Keratinocyte (primary cell): ENCODE measurements at regions not wholly inside any gene's neighbourhood (a gene's known extent, or its start where the extent isn't known, plus 50 kb on each side); places are given as distances from the start of the nearest gene placed in this dataset.

Experiments
- DNase-seq: peaks from one replicate; pipeline ENCODE4 v3.0.0-alpha.2; 2011; ENCODE audit warnings: low read depth, missing footprints, low spot score
- FAIRE-seq: peaks from 2 replicates; lab custom pipeline; 2011; peaks lifted over from hg19 to GRCh38; lab: Jason Lieb, UNC
- H2AFZ ChIP-seq: 2 replicates; pipeline ENCODE4 v1.6.0; 2012; ENCODE audit warnings: low read length, control low read depth, inconsistent platforms; ENCODE audit not compliant: control insufficient read depth
- H3K27ac ChIP-seq: 2 replicates; pipeline ENCODE4 v1.5.1; 2011; ENCODE audit warnings: low read length; ENCODE audit not compliant: control insufficient read depth, insufficient read depth
- H3K27me3 ChIP-seq: 3 replicates; pipeline ENCODE4 v1.6.0; 2011; ENCODE audit warnings: low read length; ENCODE audit not compliant: control insufficient read depth, insufficient read depth; ENCODE audit errors: extremely low read depth
- H3K36me3 ChIP-seq, 2 experiments: 2 replicates in 1 of 2; 3 replicates in 1 of 2; pipeline ENCODE4 v1.5.1; 2011; ENCODE audit warnings: low read length in 2 of 2, mild to moderate bottlenecking in 1 of 2; ENCODE audit not compliant: control insufficient read depth in 2 of 2, insufficient read depth in 2 of 2; ENCODE audit errors: extremely low read depth in 1 of 2
- H3K4me1 ChIP-seq: 3 replicates; pipeline ENCODE4 v1.5.1; 2011; ENCODE audit warnings: low read length; ENCODE audit not compliant: control insufficient read depth, insufficient read depth; ENCODE audit errors: extremely low read depth
- H3K4me2 ChIP-seq: 3 replicates; pipeline ENCODE4 v1.6.0; 2011; ENCODE audit warnings: low read depth, low read length; ENCODE audit not compliant: control insufficient read depth, insufficient read depth; ENCODE audit errors: extremely low read depth
- H3K4me3 ChIP-seq, 3 experiments: fragments of 200-600 bp in 1 of 3; sonication (generic) in 1 of 3; 2 replicates in 2 of 3; 3 replicates in 1 of 3; pipeline ENCODE4 v1.5.1; 2011 to 2016; ENCODE audit warnings: low read length in 3 of 3, mild to moderate bottlenecking in 3 of 3, control low read depth in 2 of 3, inconsistent platforms in 1 of 3, low read depth in 1 of 3, mixed read lengths in 1 of 3, mixed run types in 1 of 3, moderate library complexity in 1 of 3; ENCODE audit not compliant: control insufficient read depth in 2 of 3, insufficient read depth in 2 of 3; ENCODE audit errors: extremely low read depth in 1 of 3
- H3K79me2 ChIP-seq: 2 replicates; pipeline ENCODE4 v1.6.0; 2012; ENCODE audit warnings: low read length; ENCODE audit not compliant: control insufficient read depth, insufficient read depth
- H3K9ac ChIP-seq: 3 replicates; pipeline ENCODE4 v1.6.0; 2011; ENCODE audit warnings: low read length; ENCODE audit not compliant: control insufficient read depth, insufficient read depth; ENCODE audit errors: extremely low read depth
- H3K9me1 ChIP-seq: 3 replicates; pipeline ENCODE4 v1.6.0; 2011; ENCODE audit warnings: low read length; ENCODE audit not compliant: control insufficient read depth, insufficient read depth; ENCODE audit errors: extremely low read depth
- H3K9me3 ChIP-seq: 2 replicates; pipeline ENCODE4 v1.5.1; 2012; ENCODE audit warnings: low read depth, low read length; ENCODE audit not compliant: control insufficient read depth
- H4K20me1 ChIP-seq: 3 replicates; pipeline ENCODE4 v1.6.0; 2011; ENCODE audit warnings: low read length; ENCODE audit not compliant: control insufficient read depth, insufficient read depth; ENCODE audit errors: extremely low read depth
- CTCF ChIP-seq, 3 experiments: IDR thresholded peaks in 1 of 3; conservative IDR thresholded peaks in 1 of 3; optimal IDR thresholded peaks in 1 of 3; 2 replicates in 2 of 3; 3 replicates in 1 of 3; pipeline versions ENCODE3 to v1.5.1; 2011; ENCODE audit warnings: low read length in 3 of 3, mild to moderate bottlenecking in 3 of 3, moderate library complexity in 2 of 3, control low read depth in 1 of 3, inconsistent platforms in 1 of 3; ENCODE audit not compliant: insufficient read depth in 2 of 3; ENCODE audit errors: extremely low read depth in 1 of 3
- EZH2 ChIP-seq: IDR thresholded peaks from one replicate; pipeline ENCODE4 v1.6.1; 2012; ENCODE audit warnings: inconsistent platforms, mild to moderate bottlenecking, low read length, moderate library complexity
- dilution Hi-C: fragments of 300-500 bp; cut with MboI; formaldehyde crosslinking; loops from one replicate; pipeline ENCODE4 v1.7.0; 2020; ENCODE audit warnings: low sequenced_read_pairs; ENCODE audit not compliant: extremely low pct_ligation_motif_present

- Histone ChIP-seq H3K79me2 (no peaks in the 10 kb centered on the region), H3K4me1 (peaks cover 16% of the 10 kb centered on the region), H3K27me3 (peaks cover 3% of the 10 kb centered on the region), H3K36me3 (no peaks in the 10 kb centered on the region), H3K9me1 (no peaks in the 10 kb centered on the region), H3K4me3 (no peak overlapping the region), H3K9me3 (no peaks in the 10 kb centered on the region), H3K9ac (no peak overlapping the region), H4K20me1 (no peaks in the 10 kb centered on the region), H2AFZ (no peak overlapping the region), H3K27ac (no peak overlapping the region), H3K4me2 (no peak overlapping the region)
- TF ChIP-seq CTCF (optimal IDR thresholded peaks at IDR 0.05 in 1 of 3, IDR thresholded peaks at IDR 0.05 in 1 of 3, conservative IDR thresholded peaks at IDR 0.05 in 1 of 3; ENCODE audit: extremely low read depth in 1 of 3, insufficient read depth in 2 of 3, low read length in 3 of 3) = no peak
- TF ChIP-seq EZH2 = no peak
- dilution Hi-C loops = no loop called here
- DNase-seq (no peak), FAIRE-seq (no peak)
Measured at GRCh38 chr2:238667008-238667407, 180.9 kb upstream of the TWIST2 start.

GRCh38 chr2:238667639-238668038 lies 180.2 kb upstream of the TWIST2 start:
- no peak for TF ChIP-seq CTCF (optimal IDR thresholded peaks at IDR 0.05 in 1 of 3, IDR thresholded peaks at IDR 0.05 in 1 of 3, conservative IDR thresholded peaks at IDR 0.05 in 1 of 3; ENCODE audit: extremely low read depth in 1 of 3, insufficient read depth in 2 of 3, low read length in 3 of 3)
- no peak for TF ChIP-seq EZH2
- Histone ChIP-seq H3K27me3 (peaks cover 3% of the 10 kb centered on the region), H3K9me1 (no peaks in the 10 kb centered on the region), H3K79me2 (no peaks in the 10 kb centered on the region), H3K9ac (no peak overlapping the region), H3K9me3 (no peaks in the 10 kb centered on the region), H3K27ac (no peak overlapping the region), H3K4me2 (no peak overlapping the region), H3K4me3 (no peak overlapping the region), H3K36me3 (no peaks in the 10 kb centered on the region), H3K4me1 (peaks cover 16% of the 10 kb centered on the region), H2AFZ (no peak overlapping the region), H4K20me1 (no peaks in the 10 kb centered on the region)
- dilution Hi-C loops = no loop called here
- DNase-seq (no peak), FAIRE-seq (no peak)
